ENCODE measurements at regions not wholly inside any gene's neighbourhood (a gene's known extent, or its start where the extent isn't known, plus 50 kb on each side); places are given as distances from the start of the nearest gene placed in this dataset.

GRCh38 chr9:129333617-129334104 is 155.6 kb upstream of the IER5L start:
- no peaks in the 10 kb centered on the region for H3K36me3 ChIP-seq
- H3K9me3 ChIP-seq = peaks cover 0 to 16% (median 2%) of the 10 kb centered on the region in 4 donors
- peak overlapping the region; percentile 50 to 90 (median 80) for H3K27ac ChIP-seq
- no peak for TF ChIP-seq POLR2A (IDR thresholded peaks at IDR 0.05)
- TF ChIP-seq EP300 (IDR thresholded peaks at IDR 0.05) = no peak
- TF ChIP-seq CTCF (IDR thresholded peaks at IDR 0.05) = no peak
- H3K4me1 ChIP-seq = peaks cover 0 to 61% (median 45%) of the 10 kb centered on the region in 4 donors
- DNase-seq (ENCODE audit: low spot score in 2 of 2) = no peak
- H3K4me3 ChIP-seq = peak overlapping the region in 3 of 4 donors; percentile 3 to 31 (median 10)
- H3K27me3 ChIP-seq = no peaks in the 10 kb centered on the region
- WGBS, 2 donors = 58% methylated on average over 10 of the region's 10 CpGs

- TF ChIP-seq CTCF (IDR thresholded peaks at IDR 0.05) (no peak), POLR2A (IDR thresholded peaks at IDR 0.05) (no peak), EP300 (IDR thresholded peaks at IDR 0.05) (no peak)
- Histone ChIP-seq H3K27me3 (no peaks in the 10 kb centered on the region), H3K27ac (peak overlapping the region in 3 of 4 donors; percentile 27 to 86 (median 81)), H3K4me3 (no peak overlapping the region), H3K9me3 (peaks cover 0 to 16% (median 2%) of the 10 kb centered on the region in 4 donors), H3K36me3 (no peaks in the 10 kb centered on the region), H3K4me1 (peaks cover 0 to 66% (median 43%) of the 10 kb centered on the region in 4 donors)
- 54 to 56% methylated on average over 4 of the region's 4 CpGs for WGBS, 2 donors
- no peak for DNase-seq (ENCODE audit: low spot score in 2 of 2)
Observed at GRCh38 chr9:129332581-129332980, 154.5 kb upstream of the IER5L start.

GRCh38 chr9:129331772-129332500 is 153.9 kb upstream of the IER5L start:
- Histone ChIP-seq H3K27ac (peak overlapping the region in 3 of 4 donors; percentile 27 to 86 (median 81)), H3K27me3 (no peaks in the 10 kb centered on the region), H3K9me3 (peaks cover 0 to 16% (median 2%) of the 10 kb centered on the region in 4 donors), H3K36me3 (no peaks in the 10 kb centered on the region), H3K4me3 (no peak overlapping the region), H3K4me1 (peaks cover 0 to 62% (median 39%) of the 10 kb centered on the region in 4 donors)
- no peak for DNase-seq (ENCODE audit: low spot score in 2 of 2)
- WGBS, 2 donors = 68 to 71% methylated on average over 12 to 13 of the region's 13 CpGs
- TF ChIP-seq EP300 (IDR thresholded peaks at IDR 0.05) (no peak), POLR2A (IDR thresholded peaks at IDR 0.05) (no peak), CTCF (IDR thresholded peaks at IDR 0.05) (no peak)

- Histone ChIP-seq H3K4me1 (peaks cover 0 to 63% (median 35%) of the 10 kb centered on the region in 4 donors), H3K9me3 (peaks cover 0 to 16% (median 2%) of the 10 kb centered on the region in 4 donors), H3K4me3 (no peak overlapping the region), H3K36me3 (no peaks in the 10 kb centered on the region), H3K27me3 (no peaks in the 10 kb centered on the region), H3K27ac (peak overlapping the region in 2 of 4 donors; percentile 81 to 86)
- DNase-seq (ENCODE audit: low spot score in 2 of 2) = no peak
- TF ChIP-seq CTCF (IDR thresholded peaks at IDR 0.05) (no peak), EP300 (IDR thresholded peaks at IDR 0.05) (no peak), POLR2A (IDR thresholded peaks at IDR 0.05) (no peak)
- WGBS, 2 donors = 59 to 62% methylated on average over 4 of the region's 4 CpGs
Observed at GRCh38 chr9:129331493-129331765, 153.4 kb upstream of the IER5L start.

GRCh38 chr9:129330711-129331492 is 152.8 kb upstream of the IER5L start:
- Histone ChIP-seq H3K4me3 (no peak overlapping the region), H3K4me1 (peaks cover 0 to 58% (median 31%) of the 10 kb centered on the region in 4 donors), H3K36me3 (no peaks in the 10 kb centered on the region), H3K27ac (peak overlapping the region in 2 of 4 donors; percentile 81 to 86), H3K9me3 (peaks cover 0 to 16% (median 2%) of the 10 kb centered on the region in 4 donors), H3K27me3 (no peaks in the 10 kb centered on the region)
- no peak for TF ChIP-seq POLR2A (IDR thresholded peaks at IDR 0.05)
- no peak for TF ChIP-seq EP300 (IDR thresholded peaks at IDR 0.05)
- TF ChIP-seq CTCF (IDR thresholded peaks at IDR 0.05) = no peak
- no peak for DNase-seq (ENCODE audit: low spot score in 2 of 2)
- WGBS, 2 donors = 85 to 91% methylated on average over 4 of the region's 4 CpGs
